ENCODE measurements at regions not wholly inside any gene's neighbourhood (a gene's known extent, or its start where the extent isn't known, plus 50 kb on each side); places are given as distances from the start of the nearest gene placed in this dataset.

- Mint-ChIP-seq H3K36me3 (peaks cover 10% of the 10 kb centered on the region), H3K9me3 (no peaks in the 10 kb centered on the region), H3K27ac (no peak overlapping the region), H3K27me3 (peaks cover 6% of the 10 kb centered on the region), H3K4me1 (peaks cover 36% of the 10 kb centered on the region), H3K4me3 (no peak overlapping the region)
- DNase-seq: peak; percentile 26
- CTCF ChIA-PET: interaction anchor here (0.7 kb wide), 1 partner anchor 159 kb away, joined by 3 read pairs; no protein-coding TSS in a partner anchor
These were observed 118.7 kb downstream of the HFE start for GRCh38 chr6:26205625-26206574.

DNA sequence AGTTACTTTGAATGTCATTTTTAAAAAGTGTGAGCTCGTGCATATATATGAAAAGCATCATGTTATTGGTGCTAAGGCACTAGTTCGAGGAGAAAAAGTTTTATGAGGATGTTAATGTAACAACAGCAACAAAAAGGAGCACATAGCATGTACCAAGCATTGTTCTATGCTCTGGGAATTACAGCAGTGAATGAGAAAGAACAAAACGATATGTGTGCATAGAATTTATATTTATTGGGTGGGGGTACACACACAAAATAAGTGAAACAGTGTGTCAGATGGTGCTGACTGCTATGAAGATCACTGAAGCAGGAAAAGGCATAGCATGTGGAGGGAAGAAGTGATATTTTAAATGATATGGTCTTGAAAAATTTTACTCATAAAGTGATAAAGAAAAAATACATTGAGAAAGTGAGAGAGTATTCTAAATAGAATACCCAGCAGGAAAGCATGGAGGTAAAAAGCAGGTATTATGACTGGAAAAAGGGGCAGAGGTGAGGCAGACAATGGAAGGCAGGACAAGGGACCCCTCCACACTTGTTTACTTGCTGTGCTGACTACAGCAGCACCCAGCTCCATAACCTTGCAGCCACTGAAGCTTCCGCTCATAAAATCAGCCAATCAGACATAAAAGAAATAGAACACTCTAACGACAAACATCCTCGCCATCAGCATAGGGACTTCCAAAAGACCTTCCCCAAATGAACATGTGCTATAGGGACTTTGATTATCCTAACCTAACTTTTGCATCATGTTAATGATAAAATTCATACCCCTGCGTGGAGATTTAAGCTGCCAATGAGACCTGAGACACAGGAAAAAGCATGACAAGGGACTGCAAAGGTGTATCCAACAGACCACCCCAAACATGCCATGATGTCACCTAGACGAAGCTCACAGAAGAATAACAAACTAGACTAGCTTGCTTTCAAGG is 119.9 kb downstream of the HFE start:
- CTCF ChIA-PET: interaction anchor here (0.9 kb wide), 1 partner anchor 143 kb away, joined by 3 read pairs; no protein-coding TSS in a partner anchor
- no peak for DNase-seq
- no peak overlapping the region for H3K4me3 Mint-ChIP-seq
- H3K4me1 Mint-ChIP-seq: peaks cover 30% of the 10 kb centered on the region
- no peak overlapping the region for H3K27ac Mint-ChIP-seq
- peaks cover 8% of the 10 kb centered on the region for H3K36me3 Mint-ChIP-seq
- H3K9me3 Mint-ChIP-seq: no peaks in the 10 kb centered on the region
- H3K27me3 Mint-ChIP-seq: peaks cover 6% of the 10 kb centered on the region

DNA sequence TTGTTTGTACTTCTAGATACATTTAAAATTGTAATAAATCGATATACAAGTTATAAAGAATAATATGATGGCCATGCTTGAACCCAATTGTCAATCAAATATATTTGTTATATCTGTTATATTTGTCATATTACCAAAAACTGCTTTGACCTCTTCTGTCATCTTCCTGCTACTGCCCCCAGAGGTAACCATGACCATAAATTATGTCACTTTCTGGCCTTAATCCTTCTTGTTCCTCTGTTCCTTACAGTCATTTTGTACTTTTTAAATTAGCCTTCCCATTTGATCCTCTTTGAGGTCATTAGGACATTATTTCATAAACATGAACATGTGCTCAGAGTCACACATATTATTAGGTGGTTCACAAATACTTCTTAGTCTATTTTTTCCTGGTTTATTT is 124.7 kb downstream of the HFE start:
- H3K4me3 Mint-ChIP-seq: no peak overlapping the region
- CTCF ChIA-PET: no interaction called here
- H3K36me3 Mint-ChIP-seq: no peaks in the 10 kb centered on the region
- peaks cover 23% of the 10 kb centered on the region for H3K4me1 Mint-ChIP-seq
- no peaks in the 10 kb centered on the region for H3K9me3 Mint-ChIP-seq
- H3K27ac Mint-ChIP-seq: no peak overlapping the region
- no peak for DNase-seq
- H3K27me3 Mint-ChIP-seq: no peaks in the 10 kb centered on the region

GRCh38 chr6:26213334-26214075 is 126.3 kb downstream of the HFE start:
- peak overlapping the region; percentile 8 for H3K27ac Mint-ChIP-seq
- DNase-seq: no peak
- H3K9me3 Mint-ChIP-seq: no peaks in the 10 kb centered on the region
- H3K4me3 Mint-ChIP-seq: peak overlapping the region; percentile 18
- H3K4me1 Mint-ChIP-seq: peaks cover 25% of the 10 kb centered on the region
- CTCF ChIA-PET: no interaction called here
- no peaks in the 10 kb centered on the region for H3K36me3 Mint-ChIP-seq
- H3K27me3 Mint-ChIP-seq: no peaks in the 10 kb centered on the region

DNA sequence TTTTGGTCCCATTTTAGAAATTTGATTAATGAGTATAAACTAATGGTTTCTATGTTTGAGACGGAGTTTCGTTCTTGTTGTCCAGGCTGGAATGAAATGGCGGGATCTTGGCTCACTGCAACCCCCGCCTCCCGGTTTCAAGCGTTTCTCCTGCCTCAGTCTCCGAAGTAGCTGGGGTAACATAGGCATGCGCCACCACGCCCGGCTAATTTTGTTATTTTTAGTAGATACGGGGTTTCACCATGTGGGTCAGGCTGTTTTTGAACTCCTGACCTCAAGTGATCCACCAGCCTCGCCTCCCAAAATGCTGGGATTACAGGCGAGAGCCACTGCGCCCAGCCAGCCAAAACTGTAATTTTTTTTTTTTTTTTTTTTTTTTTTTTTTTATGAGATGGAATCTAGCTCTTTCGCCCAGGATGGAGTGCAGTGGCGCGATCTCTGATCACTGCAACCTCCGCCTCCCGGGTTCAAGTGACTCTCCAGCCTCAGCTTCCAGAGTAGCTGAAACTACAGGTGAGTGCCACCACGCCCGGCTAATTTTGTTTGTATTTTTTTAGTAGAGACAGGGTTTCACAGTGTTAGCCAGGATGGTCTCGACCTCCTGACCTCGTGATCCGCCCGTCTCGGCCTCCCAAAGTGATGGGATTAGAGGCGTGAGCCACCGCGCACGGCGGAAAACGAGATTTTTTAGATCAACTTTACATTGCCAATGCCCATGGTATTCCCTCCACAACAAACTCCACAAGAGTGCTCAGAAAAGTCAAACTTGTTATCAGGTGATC is 127.8 kb downstream of the HFE start:
- no peak overlapping the region for H3K4me3 Mint-ChIP-seq
- H3K27ac Mint-ChIP-seq: no peak overlapping the region
- H3K36me3 Mint-ChIP-seq: no peaks in the 10 kb centered on the region
- H3K9me3 Mint-ChIP-seq: no peaks in the 10 kb centered on the region
- peaks cover 37% of the 10 kb centered on the region for H3K4me1 Mint-ChIP-seq
- DNase-seq: peak; percentile 43
- CTCF ChIA-PET: interaction anchor here (0.7 kb wide), 1 partner anchor 19 kb away, joined by 3 read pairs; no protein-coding TSS in a partner anchor
- no peaks in the 10 kb centered on the region for H3K27me3 Mint-ChIP-seq

DNA sequence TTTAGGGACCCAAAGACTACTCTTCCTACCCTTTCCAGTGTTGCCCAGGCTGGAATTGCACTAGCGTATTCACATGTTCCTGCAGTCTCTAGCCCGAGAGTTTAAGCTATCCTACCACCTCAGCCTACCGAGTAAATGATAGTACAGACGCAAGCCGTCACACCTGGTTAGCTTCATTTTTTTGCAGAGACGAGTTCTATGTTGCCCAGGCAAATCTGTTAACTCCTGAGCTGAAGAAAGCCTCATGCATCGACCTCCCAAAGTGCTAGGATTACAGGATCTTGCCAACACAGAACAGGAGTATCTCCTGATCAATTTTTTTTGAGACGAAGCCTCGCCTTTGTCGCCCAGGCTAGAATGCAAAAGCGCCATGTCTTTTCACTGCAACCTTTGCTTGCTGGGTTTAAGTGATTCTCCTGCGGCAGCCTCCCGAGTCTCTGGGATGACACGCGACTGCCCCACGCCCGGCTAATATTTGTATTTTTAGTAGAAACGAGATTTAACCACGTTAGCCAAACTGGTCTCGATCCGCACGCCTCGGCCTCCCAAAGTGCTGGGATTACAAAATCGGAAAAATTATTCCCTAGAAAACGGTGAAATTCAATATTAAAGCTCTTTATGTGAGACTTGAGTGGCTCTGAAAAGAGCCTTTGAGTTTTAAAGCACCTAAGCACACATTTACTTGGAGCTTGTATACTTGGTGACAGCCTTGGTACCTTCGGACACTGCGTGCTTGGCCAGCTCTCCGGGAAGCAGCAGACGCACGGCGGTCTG is 128.5 kb downstream of the HFE start:
- H3K9me3 Mint-ChIP-seq: no peaks in the 10 kb centered on the region
- H3K27ac Mint-ChIP-seq: no peak overlapping the region
- DNase-seq: peak; percentile 59
- peaks cover 43% of the 10 kb centered on the region for H3K4me1 Mint-ChIP-seq
- H3K27me3 Mint-ChIP-seq: no peaks in the 10 kb centered on the region
- CTCF ChIA-PET: interaction anchor here (0.7 to 1.7 kb wide), 5 partner anchors 16 to 152 kb away, joined by 3 to 8 read pairs (median 5); a partner anchor contains a TSS
- no peak overlapping the region for H3K4me3 Mint-ChIP-seq
- H3K36me3 Mint-ChIP-seq: no peaks in the 10 kb centered on the region

- Mint-ChIP-seq H3K4me1 (peaks cover 48% of the 10 kb centered on the region), H3K27ac (no peak overlapping the region), H3K36me3 (no peaks in the 10 kb centered on the region), H3K27me3 (no peaks in the 10 kb centered on the region), H3K9me3 (no peaks in the 10 kb centered on the region), H3K4me3 (no peak overlapping the region)
- CTCF ChIA-PET: interaction anchor here (0.9 to 1.7 kb wide), 6 partner anchors 17 to 153 kb away, joined by 3 to 8 read pairs (median 5); a partner anchor contains a TSS
- DNase-seq: peak; percentile 91
These were observed 129.2 kb downstream of the HFE start for GRCh38 chr6:26216359-26216885.

- peak; percentile 90 for DNase-seq
- H3K27me3 Mint-ChIP-seq: no peaks in the 10 kb centered on the region
- peaks cover 50% of the 10 kb centered on the region for H3K4me1 Mint-ChIP-seq
- no peak overlapping the region for H3K27ac Mint-ChIP-seq
- H3K4me3 Mint-ChIP-seq: no peak overlapping the region
- no peaks in the 10 kb centered on the region for H3K36me3 Mint-ChIP-seq
- CTCF ChIA-PET: interaction anchor here (0.9 to 1.7 kb wide), 6 partner anchors 18 to 154 kb away, joined by 3 to 8 read pairs (median 5); a partner anchor contains a TSS
- H3K9me3 Mint-ChIP-seq: no peaks in the 10 kb centered on the region
These were observed 129.9 kb downstream of the HFE start for GRCh38 chr6:26216886-26217713.

DNA sequence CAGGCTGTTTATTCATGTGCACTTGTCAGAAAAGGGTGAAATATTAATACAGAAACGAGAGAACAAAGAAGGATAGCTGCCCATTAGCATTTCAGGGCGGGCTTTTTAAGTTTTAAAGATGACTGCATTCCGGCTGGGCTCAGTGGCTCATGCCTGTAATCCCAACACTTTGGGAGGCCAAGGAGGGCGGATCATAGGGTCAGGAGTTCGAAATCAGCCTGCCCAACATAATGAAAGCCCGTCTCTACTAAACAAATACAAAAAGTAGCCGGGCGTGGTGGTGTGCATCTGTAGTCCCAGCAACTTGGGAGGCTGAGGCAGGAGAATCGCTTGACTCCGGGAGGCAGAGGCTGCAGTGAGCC is 130.5 kb downstream of the HFE start:
- Mint-ChIP-seq H3K4me3 (no peak overlapping the region), H3K4me1 (peaks cover 50% of the 10 kb centered on the region), H3K27me3 (no peaks in the 10 kb centered on the region), H3K9me3 (no peaks in the 10 kb centered on the region), H3K36me3 (no peaks in the 10 kb centered on the region), H3K27ac (no peak overlapping the region)
- DNase-seq: peak; percentile 36
- CTCF ChIA-PET: interaction anchor here (1.3 to 1.7 kb wide), 2 partner anchors 17 to 40 kb away, joined by 4 to 5 read pairs; a partner anchor contains a TSS

GRCh38 chr6:26218824-26219223 is 131.6 kb downstream of the HFE start:
- Mint-ChIP-seq H3K27ac (no peak overlapping the region), H3K4me1 (peaks cover 44% of the 10 kb centered on the region), H3K27me3 (no peaks in the 10 kb centered on the region), H3K36me3 (no peaks in the 10 kb centered on the region), H3K4me3 (peak overlapping the region; percentile 31), H3K9me3 (no peaks in the 10 kb centered on the region)
- DNase-seq: no peak
- CTCF ChIA-PET: no interaction called here

- H3K27ac Mint-ChIP-seq: peak overlapping the region; percentile 20
- peaks cover 34% of the 10 kb centered on the region for H3K4me1 Mint-ChIP-seq
- H3K27me3 Mint-ChIP-seq: no peaks in the 10 kb centered on the region
- H3K4me3 Mint-ChIP-seq: no peak overlapping the region
- H3K9me3 Mint-ChIP-seq: no peaks in the 10 kb centered on the region
- no peaks in the 10 kb centered on the region for H3K36me3 Mint-ChIP-seq
- DNase-seq: no peak
- CTCF ChIA-PET: no interaction called here
These were observed 133.1 kb downstream of the HFE start for GRCh38 chr6:26220145-26220970.

Data from activated naive CD4-positive, alpha-beta T cell treated with anti-CD3 and anti-CD28 coated beads, Interleukin-2, amount 10 ng/mL, durations not matched to agents 7 days and 5 days (primary cell).